ENCODE measurements at regions not wholly inside any gene's neighbourhood (a gene's known extent, or its start where the extent isn't known, plus 50 kb on each side); places are given as distances from the start of the nearest gene placed in this dataset.

GRCh38 chr4:81665045-81665444 lies 193.3 kb upstream of the RASGEF1B start:
- no peaks in the 10 kb centered on the region for H3K36me3 Mint-ChIP-seq (ENCODE audit: low read depth)
- TF ChIP-seq CTCF (IDR thresholded peaks at IDR 0.05) = no peak
- DNase-seq (ENCODE audit: low spot score) = no peak
- H3K9me3 Mint-ChIP-seq (ENCODE audit: low read depth) = no peaks in the 10 kb centered on the region
- H3K4me1 Mint-ChIP-seq (ENCODE audit: low read depth) = peaks cover 18% of the 10 kb centered on the region
- no peak overlapping the region for H3K4me3 Mint-ChIP-seq (ENCODE audit: unreplicated experiment)
- no peak overlapping the region for H3K27ac Mint-ChIP-seq (ENCODE audit: unreplicated experiment)
- H3K27me3 Mint-ChIP-seq (ENCODE audit: low read depth) = peaks cover 3% of the 10 kb centered on the region

GRCh38 chr4:81664079-81664478 lies 192.4 kb upstream of the RASGEF1B start:
- no peak for TF ChIP-seq CTCF (IDR thresholded peaks at IDR 0.05)
- H3K27ac Mint-ChIP-seq (ENCODE audit: unreplicated experiment) = no peak overlapping the region
- H3K36me3 Mint-ChIP-seq (ENCODE audit: low read depth) = no peaks in the 10 kb centered on the region
- no peak overlapping the region for H3K4me3 Mint-ChIP-seq (ENCODE audit: unreplicated experiment)
- no peak for DNase-seq (ENCODE audit: low spot score)
- peaks cover 18% of the 10 kb centered on the region for H3K4me1 Mint-ChIP-seq (ENCODE audit: low read depth)
- H3K27me3 Mint-ChIP-seq (ENCODE audit: low read depth) = peaks cover 3% of the 10 kb centered on the region
- H3K9me3 Mint-ChIP-seq (ENCODE audit: low read depth) = peaks cover 3% of the 10 kb centered on the region

GRCh38 chr4:81663368-81663767 lies 191.7 kb upstream of the RASGEF1B start:
- Mint-ChIP-seq H3K9me3 (ENCODE audit: low read depth) (peaks cover 3% of the 10 kb centered on the region), H3K36me3 (ENCODE audit: low read depth) (no peaks in the 10 kb centered on the region), H3K4me3 (ENCODE audit: unreplicated experiment) (no peak overlapping the region), H3K4me1 (ENCODE audit: low read depth) (peaks cover 22% of the 10 kb centered on the region), H3K27ac (ENCODE audit: unreplicated experiment) (no peak overlapping the region), H3K27me3 (ENCODE audit: low read depth) (peaks cover 3% of the 10 kb centered on the region)
- DNase-seq (ENCODE audit: low spot score) = no peak
- no peak for TF ChIP-seq CTCF (IDR thresholded peaks at IDR 0.05)

- H3K4me1 Mint-ChIP-seq (ENCODE audit: low read depth) = peaks cover 17% of the 10 kb centered on the region
- no peak for DNase-seq (ENCODE audit: low spot score)
- no peak for TF ChIP-seq CTCF (IDR thresholded peaks at IDR 0.05)
- H3K4me3 Mint-ChIP-seq (ENCODE audit: unreplicated experiment) = no peak overlapping the region
- H3K27me3 Mint-ChIP-seq (ENCODE audit: low read depth) = peaks cover 2% of the 10 kb centered on the region
- H3K27ac Mint-ChIP-seq (ENCODE audit: unreplicated experiment) = no peak overlapping the region
- H3K9me3 Mint-ChIP-seq (ENCODE audit: low read depth) = peaks cover 13% of the 10 kb centered on the region
- no peaks in the 10 kb centered on the region for H3K36me3 Mint-ChIP-seq (ENCODE audit: low read depth)
Measured at GRCh38 chr4:81659051-81659450, 187.3 kb upstream of the RASGEF1B start.

- Mint-ChIP-seq H3K4me1 (ENCODE audit: low read depth) (peaks cover 40% of the 10 kb centered on the region), H3K4me3 (ENCODE audit: unreplicated experiment) (no peak overlapping the region), H3K27ac (ENCODE audit: unreplicated experiment) (peak overlapping the region; percentile 30), H3K27me3 (ENCODE audit: low read depth) (no peaks in the 10 kb centered on the region), H3K36me3 (ENCODE audit: low read depth) (no peaks in the 10 kb centered on the region), H3K9me3 (ENCODE audit: low read depth) (peaks cover 10% of the 10 kb centered on the region)
- DNase-seq (ENCODE audit: low spot score) = no peak
- no peak for TF ChIP-seq CTCF (IDR thresholded peaks at IDR 0.05)
Measured at GRCh38 chr4:81652069-81652478, 180.4 kb upstream of the RASGEF1B start.

All from chondrocyte (in vitro differentiated cells).